Occipital lobe (tissue), 1 donor: ENCODE measurements at regions not wholly inside any gene's neighbourhood (a gene's known extent, or its start where the extent isn't known, plus 50 kb on each side); places are given as distances from the start of the nearest gene placed in this dataset.
"Not testable (repeated sequence)": the region's sequence is repeated elsewhere in the genome, so short reads cannot be mapped to it uniquely, and the experiment has no call there.

Source experiments
- DNase-seq: peaks from one replicate; lab custom pipeline; 2025; lab: John Stamatoyannopoulos, UW

- no peak for DNase-seq
These were observed 193.6 kb upstream of the DAB2 start for GRCh38 chr5:39618391-39618790.

DNA sequence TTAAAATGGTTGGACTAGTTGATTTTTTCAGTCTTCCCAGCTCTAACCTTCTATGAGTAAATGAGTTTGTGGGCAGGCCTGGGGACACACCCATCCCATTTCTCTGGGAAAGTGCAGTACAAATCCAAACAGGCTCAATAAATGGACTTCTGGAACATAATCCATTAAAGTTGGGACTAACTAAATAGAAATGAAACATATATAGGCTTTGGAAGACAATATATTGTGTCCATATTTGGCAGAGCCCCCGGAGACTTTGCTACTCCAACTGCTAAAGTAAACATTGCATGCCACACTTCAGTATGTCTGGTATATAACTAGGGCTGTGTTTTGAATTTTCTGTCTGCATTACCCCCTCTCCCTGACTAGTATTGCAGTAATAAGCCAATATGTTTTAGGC, 191.4 kb upstream of the DAB2 start:
- DNase-seq, result no peak

GRCh38 chr5:39611076-39611475, 186.3 kb upstream of the DAB2 start:
- DNase-seq, result not testable (repeated sequence)

- DNase-seq, result no peak
These were observed 183.2 kb upstream of the DAB2 start for GRCh38 chr5:39608024-39608423.

- DNase-seq, result no peak
These were observed 181.8 kb upstream of the DAB2 start for GRCh38 chr5:39606591-39606990.

- no peak for DNase-seq
These were observed 181.1 kb upstream of the DAB2 start for GRCh38 chr5:39605588-39606575.

DNA sequence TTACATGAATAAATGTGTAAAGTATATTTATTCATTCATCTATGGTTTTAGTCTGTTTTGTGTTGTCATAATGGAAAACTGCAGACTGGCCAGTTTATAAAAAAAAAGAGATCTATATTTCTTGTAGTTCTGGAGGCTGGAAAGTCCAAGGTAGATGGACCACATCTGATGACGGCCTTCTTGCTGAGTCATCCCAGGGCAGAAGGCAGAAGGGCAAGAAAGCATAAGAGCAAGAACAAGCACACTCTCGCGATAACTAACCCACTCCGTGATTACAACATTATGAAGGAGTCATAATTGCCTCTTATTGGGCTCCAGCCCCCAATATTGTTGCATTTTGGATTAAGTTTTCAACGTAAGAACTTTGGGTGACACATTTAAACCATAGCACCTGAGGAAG, 180.4 kb upstream of the DAB2 start:
- no peak for DNase-seq

GRCh38 chr5:39604491-39604890, 179.7 kb upstream of the DAB2 start:
- no peak for DNase-seq

DNA sequence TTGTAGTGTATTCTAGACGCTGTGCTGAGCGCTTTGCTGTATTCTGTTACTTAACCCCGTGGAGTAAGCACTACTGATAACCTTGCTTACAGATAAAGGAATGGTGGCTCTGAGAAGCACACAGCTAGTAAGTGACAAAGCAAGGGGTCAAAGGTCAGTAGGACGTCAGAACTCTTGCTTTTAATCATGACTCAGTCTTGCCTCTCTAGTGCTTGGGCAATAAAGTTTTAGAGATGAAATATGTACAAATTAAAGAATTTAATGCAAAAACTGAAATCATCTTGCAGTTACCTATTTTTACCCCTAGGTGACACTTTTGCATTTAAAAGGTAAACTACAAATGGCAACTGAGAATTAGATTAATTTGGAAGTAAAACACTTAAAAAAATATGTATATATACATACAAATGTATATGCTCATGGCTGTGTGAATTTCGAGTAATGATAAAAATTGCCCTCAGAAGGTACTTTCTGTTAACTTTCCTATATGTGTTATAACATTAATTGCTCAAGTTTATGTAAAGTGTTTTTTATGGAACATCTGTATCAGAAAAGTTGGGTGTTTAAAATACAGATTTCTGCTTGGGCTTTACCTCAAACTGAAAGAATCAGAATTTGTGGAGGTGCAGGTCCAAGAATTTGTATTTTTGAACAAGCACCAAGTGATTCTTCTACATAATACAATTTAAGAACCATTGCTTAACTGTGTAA, 175.1 kb upstream of the DAB2 start:
- no peak for DNase-seq

DNA sequence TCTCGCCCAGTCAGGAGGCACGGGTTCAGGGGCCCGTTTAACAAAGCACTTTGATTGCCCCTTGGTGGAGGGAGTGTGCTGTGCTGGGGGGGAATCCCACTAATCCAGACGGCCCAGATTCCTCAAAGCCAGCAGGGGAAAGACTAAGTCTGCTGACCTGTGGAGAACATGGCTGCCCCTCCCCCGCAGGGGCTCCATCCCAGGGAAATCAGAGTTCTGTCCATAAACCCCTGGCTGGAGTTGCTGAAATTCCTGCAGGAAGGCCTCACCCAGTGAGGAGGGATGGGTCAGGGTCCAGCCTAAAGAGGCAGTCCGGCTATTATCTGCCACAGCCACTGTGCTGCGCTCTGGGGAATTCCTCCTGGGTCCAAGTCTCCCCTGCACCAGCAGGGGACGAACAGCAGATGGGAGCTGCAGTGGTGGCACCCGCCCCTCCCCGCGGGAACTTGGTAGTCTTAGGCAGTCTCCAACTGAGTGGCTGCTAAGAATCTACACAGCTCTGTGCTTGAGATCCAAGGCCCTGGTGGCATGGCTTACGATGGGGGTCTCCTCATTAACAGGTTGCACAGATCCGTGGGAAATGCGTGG, 174.0 kb upstream of the DAB2 start:
- no peak for DNase-seq

- DNase-seq, result no peak
These were observed 163.4 kb upstream of the DAB2 start for GRCh38 chr5:39588179-39588578.

DNA sequence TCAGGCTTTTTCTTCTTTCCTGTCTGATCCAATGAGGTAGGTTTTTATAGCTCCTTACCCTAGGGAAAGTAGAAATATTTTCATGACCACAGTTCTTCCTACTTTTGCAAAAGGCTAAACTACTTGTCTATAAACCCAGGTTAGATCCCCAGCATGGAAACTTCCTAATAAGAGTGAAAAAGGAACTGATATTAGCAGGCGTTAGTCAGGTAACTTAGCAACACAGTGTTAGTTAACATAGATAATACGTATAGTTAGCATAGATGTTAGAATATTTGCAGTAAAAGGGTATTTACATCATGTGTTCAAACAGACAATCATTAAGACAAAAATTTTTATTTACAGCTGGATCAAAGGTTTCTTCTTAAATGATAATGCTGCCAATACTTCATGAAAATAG, 162.9 kb upstream of the DAB2 start:
- no peak for DNase-seq

DNA sequence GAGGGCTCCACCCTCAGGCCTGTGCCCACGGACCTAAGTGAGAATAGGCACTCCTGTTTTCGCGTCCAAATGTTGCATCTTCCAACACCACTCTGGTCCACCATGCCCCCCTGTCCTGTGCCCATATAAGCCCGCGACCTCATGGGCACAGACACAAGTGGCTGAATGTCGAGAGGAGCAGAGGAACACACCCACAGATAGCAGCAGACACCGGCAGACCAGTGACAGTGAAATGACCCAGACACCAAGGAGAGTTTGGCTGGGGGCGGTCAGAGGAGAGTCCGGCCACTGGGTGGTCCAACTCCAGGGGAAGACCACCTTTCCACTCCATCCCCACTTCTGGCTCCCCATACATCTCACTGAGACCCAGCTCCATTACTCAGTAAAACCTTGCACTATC, 161.4 kb upstream of the DAB2 start:
- no peak for DNase-seq

DNA sequence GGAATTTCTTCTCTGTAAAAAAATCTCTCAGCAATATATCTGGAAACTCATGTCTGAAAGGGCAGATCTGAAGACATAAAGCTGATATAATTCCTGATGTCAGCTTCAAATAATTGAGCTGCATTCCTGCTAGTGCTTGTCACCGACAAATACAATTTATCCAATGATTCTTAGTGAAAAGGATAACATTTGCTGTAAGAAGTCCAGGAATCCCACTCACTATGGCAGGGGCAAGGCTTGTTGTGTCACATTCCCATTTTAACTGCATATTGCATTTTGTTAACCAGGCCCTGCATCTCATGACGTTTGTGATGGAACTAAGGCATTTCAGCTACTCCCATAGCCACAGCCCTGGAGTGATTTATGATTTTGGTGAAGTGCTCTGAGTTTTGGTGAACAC, 160.1 kb upstream of the DAB2 start:
- no peak for DNase-seq

GRCh38 chr5:39580702-39581453, 156.1 kb upstream of the DAB2 start:
- no peak for DNase-seq

GRCh38 chr5:39579750-39580149, 155.0 kb upstream of the DAB2 start:
- no peak for DNase-seq

- no peak for DNase-seq
These were observed 154.2 kb upstream of the DAB2 start for GRCh38 chr5:39578887-39579497.

- DNase-seq, result no peak
These were observed 152.7 kb upstream of the DAB2 start for GRCh38 chr5:39577529-39577928.

DNA sequence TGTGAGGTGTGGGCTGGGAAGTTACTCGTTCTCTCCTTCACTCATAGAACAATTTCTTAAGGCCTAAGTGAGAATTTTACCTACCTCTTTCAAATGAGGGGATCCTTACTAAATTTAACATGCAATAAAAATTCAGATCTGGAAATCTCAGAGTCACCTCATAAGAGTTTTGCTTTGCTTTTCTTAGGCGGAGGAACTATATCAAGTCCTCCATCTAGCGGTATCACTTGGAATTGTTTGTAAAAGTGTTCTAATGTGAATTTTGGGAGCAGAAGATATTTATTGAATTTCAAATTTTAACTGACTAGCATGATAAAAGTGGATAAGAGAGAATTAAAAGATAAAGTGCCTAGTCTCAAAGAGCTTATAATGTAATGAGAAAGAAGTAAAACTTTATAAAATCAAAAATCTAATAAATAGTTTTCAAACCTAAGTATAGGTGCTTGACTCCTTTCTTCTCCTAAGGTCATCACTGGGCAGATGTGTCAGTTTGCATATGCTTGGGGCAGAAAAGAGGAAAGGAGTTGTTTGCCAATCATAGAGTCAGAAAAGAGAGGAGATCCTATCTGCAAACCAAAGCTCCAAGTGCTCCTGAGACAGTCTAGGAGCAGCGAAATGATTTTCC, 145.7 kb upstream of the DAB2 start:
- no peak for DNase-seq

GRCh38 chr5:39569857-39570256, 145.1 kb upstream of the DAB2 start:
- no peak for DNase-seq

GRCh38 chr5:39566891-39567290, 142.1 kb upstream of the DAB2 start:
- no peak for DNase-seq
